Body of pancreas (tissue), 4 donors: ENCODE measurements at regions not wholly inside any gene's neighbourhood (a gene's known extent, or its start where the extent isn't known, plus 50 kb on each side); places are given as distances from the start of the nearest gene placed in this dataset.

Experiments used
- ATAC-seq: fragments of 150-250 bp; one replicate; pipeline ENCODE4 v1.9.1; 2016
- DNase-seq, 4 donors: peaks; one replicate each; pipeline ENCODE4 v3.0.0-alpha.2; 2019
- H3K27ac ChIP-seq, 4 donors: fragments of 200-600 bp; sonication (generic); 1 replicate in 3 of 4; 2 replicates in 1 of 4; pipeline versions ENCODE4 v1.5.1 to v1.6.1; 2016 to 2019; ENCODE audit warnings: mild to moderate bottlenecking in 1 of 4, mixed read lengths in 1 of 4, moderate library complexity in 1 of 4
- H3K27me3 ChIP-seq, 2 donors: fragments of 200-600 bp; sonication (generic); one replicate each; pipeline ENCODE4 v1.6.0; 2016; ENCODE audit warnings: mild to moderate bottlenecking in 1 of 2
- H3K36me3 ChIP-seq, 2 donors: fragments of 200-600 bp; sonication (generic); replicated peaks in 1 of 2; 2 replicates each; pipeline ENCODE4 v1.5.1; 2016; ENCODE audit warnings: low read depth in 2 of 2; ENCODE audit not compliant: insufficient read depth in 1 of 2
- H3K4me1 ChIP-seq: fragments of 200-600 bp; sonication (generic); one replicate; pipeline ENCODE4 v1.6.0; 2016
- H3K4me3 ChIP-seq, 2 donors: fragments of 200-600 bp; sonication (generic); 1 replicate in 1 of 2; 2 replicates in 1 of 2; pipeline ENCODE4 v1.5.1; 2016 to 2019
- H3K9me3 ChIP-seq, 3 donors: fragments of 200-600 bp; sonication (generic); 1 replicate in 2 of 3; 2 replicates in 1 of 3; pipeline ENCODE4 v1.5.1; 2016
- POLR2A ChIP-seq, 3 donors: fragments of 450-650 bp; IDR thresholded peaks; one replicate each; pipeline ENCODE4 v1.6.1; 2016; ENCODE audit warnings: antibody characterized with exemption in 3 of 3, mild to moderate bottlenecking in 2 of 3
- WGBS, 2 donors: methylation state at CpG; one replicate each; pipeline ENCODE4 v1.1.5; 2017; 5-methylcytosine and 5-hydroxymethylcytosine counted together
- intact Hi-C: fragments of 100-400 bp; cut with DNase I; formaldehyde crosslinking; loops from one replicate; pipeline ENCODE4 v1.15.1; 2023
- TF ChIP-seq, protein P1 (sequence below), 7 experiments: fragments of 450-650 bp in 4 of 7; fragments of 200-600 bp in 3 of 7; sonication (generic) in 3 of 7; IDR thresholded peaks; one replicate each; pipeline ENCODE4 v1.5.1; 2016 to 2019; ENCODE audit warnings: antibody characterized with exemption in 7 of 7

DNA sequence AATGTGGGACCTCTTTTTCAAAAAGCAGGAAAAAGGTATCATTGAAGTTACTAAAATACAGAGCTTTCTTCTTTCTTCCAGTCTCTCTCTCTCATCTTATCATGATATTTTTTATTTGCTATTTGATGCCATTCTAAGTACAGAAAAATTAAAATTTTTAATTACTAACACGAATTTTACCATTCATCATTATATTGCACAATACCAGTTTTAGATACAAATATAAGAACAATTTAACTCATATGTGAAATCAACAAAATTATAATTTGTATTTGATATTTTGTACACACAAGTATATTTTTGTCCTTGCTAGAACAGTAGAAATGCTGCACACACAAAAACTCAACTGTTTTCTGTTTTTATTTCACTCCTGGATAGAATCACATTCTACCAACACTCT is 112.2 kb downstream of the OAT start:
- intact Hi-C loops: no loop called here
- Histone ChIP-seq H3K4me3 (no peak overlapping the region), H3K4me1 (no peaks in the 10 kb centered on the region), H3K9me3 (no peaks in the 10 kb centered on the region), H3K36me3 (no peaks in the 10 kb centered on the region), H3K27me3 (no peaks in the 10 kb centered on the region), H3K27ac (no peak overlapping the region)
- no peak for DNase-seq
- ATAC-seq: no peak
- TF ChIP-seq, protein P1, sequence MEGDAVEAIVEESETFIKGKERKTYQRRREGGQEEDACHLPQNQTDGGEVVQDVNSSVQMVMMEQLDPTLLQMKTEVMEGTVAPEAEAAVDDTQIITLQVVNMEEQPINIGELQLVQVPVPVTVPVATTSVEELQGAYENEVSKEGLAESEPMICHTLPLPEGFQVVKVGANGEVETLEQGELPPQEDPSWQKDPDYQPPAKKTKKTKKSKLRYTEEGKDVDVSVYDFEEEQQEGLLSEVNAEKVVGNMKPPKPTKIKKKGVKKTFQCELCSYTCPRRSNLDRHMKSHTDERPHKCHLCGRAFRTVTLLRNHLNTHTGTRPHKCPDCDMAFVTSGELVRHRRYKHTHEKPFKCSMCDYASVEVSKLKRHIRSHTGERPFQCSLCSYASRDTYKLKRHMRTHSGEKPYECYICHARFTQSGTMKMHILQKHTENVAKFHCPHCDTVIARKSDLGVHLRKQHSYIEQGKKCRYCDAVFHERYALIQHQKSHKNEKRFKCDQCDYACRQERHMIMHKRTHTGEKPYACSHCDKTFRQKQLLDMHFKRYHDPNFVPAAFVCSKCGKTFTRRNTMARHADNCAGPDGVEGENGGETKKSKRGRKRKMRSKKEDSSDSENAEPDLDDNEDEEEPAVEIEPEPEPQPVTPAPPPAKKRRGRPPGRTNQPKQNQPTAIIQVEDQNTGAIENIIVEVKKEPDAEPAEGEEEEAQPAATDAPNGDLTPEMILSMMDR (IDR thresholded peaks at IDR 0.05): no peak
- no peak for TF ChIP-seq POLR2A (IDR thresholded peaks at IDR 0.05)
- WGBS, 2 donors: 40 to 51% methylated on average over 1 of the region's 1 CpG

DNA sequence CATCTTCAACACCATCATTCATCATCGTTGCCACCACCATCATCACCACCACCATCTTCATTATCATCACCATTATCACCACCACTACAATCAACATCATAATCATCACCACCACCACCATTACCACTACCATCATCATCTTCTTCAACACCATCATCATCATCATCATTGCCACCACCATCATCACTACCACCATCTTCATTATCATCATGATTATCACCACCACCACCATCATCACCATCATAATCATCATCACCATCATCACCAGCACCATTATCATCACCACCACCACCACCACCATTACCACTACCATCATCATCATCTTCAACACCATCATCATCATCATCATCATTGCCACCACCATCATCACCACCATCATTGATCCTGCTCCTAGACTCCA is 112.7 kb downstream of the OAT start:
- no peaks in the 10 kb centered on the region for H3K9me3 ChIP-seq
- H3K27ac ChIP-seq: no peak overlapping the region
- no peak overlapping the region for H3K4me3 ChIP-seq
- no peaks in the 10 kb centered on the region for H3K4me1 ChIP-seq
- TF ChIP-seq, protein P1 (IDR thresholded peaks at IDR 0.05): no peak
- no peak for TF ChIP-seq POLR2A (IDR thresholded peaks at IDR 0.05)
- WGBS, 2 donors: 60 to 64% methylated on average over 1 of the region's 1 CpG
- H3K27me3 ChIP-seq: no peaks in the 10 kb centered on the region
- ATAC-seq (no peak), DNase-seq (no peak)
- intact Hi-C loops: no loop called here
- no peaks in the 10 kb centered on the region for H3K36me3 ChIP-seq

DNA sequence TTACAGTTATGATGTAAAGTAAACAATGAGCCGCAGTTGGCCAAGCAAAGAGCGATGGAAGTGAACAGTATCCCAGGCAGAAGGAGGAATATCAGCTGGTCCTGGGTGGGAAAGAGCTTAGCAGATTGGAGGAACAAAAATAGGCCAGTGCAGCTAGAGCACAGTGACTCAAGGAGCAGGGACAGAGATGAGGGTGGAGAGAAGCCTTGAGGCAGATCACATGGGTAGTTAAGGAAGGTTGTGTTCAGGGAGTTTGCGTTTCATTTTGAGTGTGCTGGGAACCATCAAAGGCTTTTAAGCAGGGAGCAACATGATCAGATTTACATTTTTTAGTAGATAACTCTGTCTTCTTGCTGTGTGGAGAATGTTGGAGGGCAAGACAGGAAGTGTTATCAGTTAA is 113.6 kb downstream of the OAT start:
- no peak for DNase-seq
- Histone ChIP-seq H3K36me3 (no peaks in the 10 kb centered on the region), H3K4me1 (no peaks in the 10 kb centered on the region), H3K27ac (no peak overlapping the region), H3K4me3 (no peak overlapping the region), H3K9me3 (peaks cover 0 to 3% (median 0%) of the 10 kb centered on the region in 3 donors), H3K27me3 (no peaks in the 10 kb centered on the region)
- intact Hi-C loops: no loop called here
- ATAC-seq: no peak
- TF ChIP-seq, protein P1 (IDR thresholded peaks at IDR 0.05): no peak
- no peak for TF ChIP-seq POLR2A (IDR thresholded peaks at IDR 0.05)
- WGBS, 2 donors: 51 to 56% methylated on average over 3 of the region's 3 CpGs

DNA sequence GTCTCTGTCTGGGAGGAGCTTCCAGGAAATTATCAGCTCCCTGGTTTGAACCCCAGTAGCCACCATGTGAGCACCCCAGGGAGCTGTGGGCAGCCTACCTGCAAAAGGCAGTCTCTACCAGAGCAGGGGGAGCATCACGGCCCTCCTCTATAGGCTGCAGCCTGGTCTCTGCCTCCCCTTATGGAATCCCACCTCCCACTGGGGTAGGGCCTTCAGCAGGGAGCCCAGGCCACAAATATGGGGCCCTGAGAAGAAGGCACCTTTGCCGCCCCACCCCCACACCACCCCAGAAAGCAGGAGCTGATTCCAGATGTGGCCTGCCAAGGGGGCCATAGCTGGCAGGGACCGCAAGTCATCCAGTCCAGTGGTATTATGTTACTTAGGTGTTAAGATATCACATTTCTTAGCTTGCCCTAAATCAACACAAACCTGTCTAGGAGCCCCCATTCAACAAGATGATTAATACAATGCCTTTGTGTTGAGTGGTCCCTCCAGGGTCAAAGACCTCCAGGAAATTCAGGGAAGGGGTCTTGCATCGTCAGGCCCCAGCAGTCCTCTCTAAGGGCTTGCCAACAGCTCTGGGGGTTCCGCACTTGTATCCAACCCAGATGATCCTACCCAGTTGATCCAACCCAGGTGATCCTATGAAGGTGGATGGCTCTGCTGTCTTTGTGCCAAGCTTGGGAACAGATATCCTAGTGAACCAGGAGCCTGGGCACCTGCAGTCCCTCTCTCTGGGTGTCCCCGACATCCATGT is 114.9 kb downstream of the OAT start:
- H3K27me3 ChIP-seq: no peaks in the 10 kb centered on the region
- DNase-seq: no peak

More for the DNA sequence above, 114.9 kb downstream of the OAT start:
- no peak for ATAC-seq
- Histone ChIP-seq H3K4me1 (no peaks in the 10 kb centered on the region), H3K4me3 (no peak overlapping the region), H3K27ac (no peak overlapping the region), H3K9me3 (peaks cover 0 to 5% (median 0%) of the 10 kb centered on the region in 3 donors), H3K36me3 (no peaks in the 10 kb centered on the region)
- TF ChIP-seq, protein P1 (IDR thresholded peaks at IDR 0.05): no peak
- no peak for TF ChIP-seq POLR2A (IDR thresholded peaks at IDR 0.05)
- WGBS, 2 donors: 79 to 89% methylated on average over 6 of the region's 6 CpGs
- intact Hi-C loops: no loop called here
